GM12865 (cell line): ENCODE measurements at regions not wholly inside any gene's neighbourhood (a gene's known extent, or its start where the extent isn't known, plus 50 kb on each side); places are given as distances from the start of the nearest gene placed in this dataset.

ENCODE experiments used
- DNase-seq: peaks from one replicate; pipeline ENCODE4 v3.0.0; 2010; ENCODE audit warnings: low read depth
- H3K4me3 ChIP-seq: 2 replicates; pipeline ENCODE4 v1.5.1; 2011; ENCODE audit warnings: mild to moderate bottlenecking, low read depth, low read length, control low read depth
- TF ChIP-seq, protein P1 (sequence below): IDR thresholded peaks from 2 replicates; pipeline ENCODE4 v1.5.1; 2011; ENCODE audit warnings: low read length, control low read depth, low read depth, inconsistent platforms; ENCODE audit not compliant: insufficient read depth; ENCODE audit errors: missing control alignments

DNA sequence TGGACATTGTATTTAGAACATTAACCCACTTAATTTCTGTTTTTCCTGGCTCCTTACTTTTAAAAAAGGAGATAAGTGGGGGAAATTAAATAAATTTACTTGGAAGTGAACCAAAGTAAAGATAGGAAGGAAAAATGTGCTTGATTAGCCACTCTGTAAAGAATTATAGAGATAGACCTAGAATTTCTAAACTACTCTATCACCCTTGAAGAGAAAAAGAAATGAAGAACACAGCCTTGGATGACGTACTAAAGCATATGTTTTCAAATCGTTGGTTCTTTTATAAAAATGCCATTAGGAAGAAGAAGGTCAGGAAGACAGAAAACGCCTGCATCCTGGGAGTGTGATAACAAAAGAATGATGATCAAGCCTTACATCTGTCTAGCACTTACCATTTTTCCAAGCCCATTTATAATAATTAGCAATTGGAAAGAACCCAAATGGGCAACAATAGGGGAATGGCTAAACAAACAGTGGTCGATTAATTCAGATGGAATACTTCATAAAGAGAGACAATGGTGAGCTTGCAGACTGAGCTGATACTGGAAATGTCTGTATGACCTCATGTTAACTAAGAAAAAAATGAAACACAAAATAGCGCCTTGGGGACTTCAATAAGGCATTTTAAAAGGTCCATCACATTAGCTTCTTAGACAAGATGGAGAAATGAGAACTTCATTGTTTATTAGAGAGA, 81.0 kb upstream of the LRRC55 start:
- no peak for DNase-seq
- H3K4me3 ChIP-seq, result no peak overlapping the region
- TF ChIP-seq, protein P1, sequence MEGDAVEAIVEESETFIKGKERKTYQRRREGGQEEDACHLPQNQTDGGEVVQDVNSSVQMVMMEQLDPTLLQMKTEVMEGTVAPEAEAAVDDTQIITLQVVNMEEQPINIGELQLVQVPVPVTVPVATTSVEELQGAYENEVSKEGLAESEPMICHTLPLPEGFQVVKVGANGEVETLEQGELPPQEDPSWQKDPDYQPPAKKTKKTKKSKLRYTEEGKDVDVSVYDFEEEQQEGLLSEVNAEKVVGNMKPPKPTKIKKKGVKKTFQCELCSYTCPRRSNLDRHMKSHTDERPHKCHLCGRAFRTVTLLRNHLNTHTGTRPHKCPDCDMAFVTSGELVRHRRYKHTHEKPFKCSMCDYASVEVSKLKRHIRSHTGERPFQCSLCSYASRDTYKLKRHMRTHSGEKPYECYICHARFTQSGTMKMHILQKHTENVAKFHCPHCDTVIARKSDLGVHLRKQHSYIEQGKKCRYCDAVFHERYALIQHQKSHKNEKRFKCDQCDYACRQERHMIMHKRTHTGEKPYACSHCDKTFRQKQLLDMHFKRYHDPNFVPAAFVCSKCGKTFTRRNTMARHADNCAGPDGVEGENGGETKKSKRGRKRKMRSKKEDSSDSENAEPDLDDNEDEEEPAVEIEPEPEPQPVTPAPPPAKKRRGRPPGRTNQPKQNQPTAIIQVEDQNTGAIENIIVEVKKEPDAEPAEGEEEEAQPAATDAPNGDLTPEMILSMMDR, result no peak

DNA sequence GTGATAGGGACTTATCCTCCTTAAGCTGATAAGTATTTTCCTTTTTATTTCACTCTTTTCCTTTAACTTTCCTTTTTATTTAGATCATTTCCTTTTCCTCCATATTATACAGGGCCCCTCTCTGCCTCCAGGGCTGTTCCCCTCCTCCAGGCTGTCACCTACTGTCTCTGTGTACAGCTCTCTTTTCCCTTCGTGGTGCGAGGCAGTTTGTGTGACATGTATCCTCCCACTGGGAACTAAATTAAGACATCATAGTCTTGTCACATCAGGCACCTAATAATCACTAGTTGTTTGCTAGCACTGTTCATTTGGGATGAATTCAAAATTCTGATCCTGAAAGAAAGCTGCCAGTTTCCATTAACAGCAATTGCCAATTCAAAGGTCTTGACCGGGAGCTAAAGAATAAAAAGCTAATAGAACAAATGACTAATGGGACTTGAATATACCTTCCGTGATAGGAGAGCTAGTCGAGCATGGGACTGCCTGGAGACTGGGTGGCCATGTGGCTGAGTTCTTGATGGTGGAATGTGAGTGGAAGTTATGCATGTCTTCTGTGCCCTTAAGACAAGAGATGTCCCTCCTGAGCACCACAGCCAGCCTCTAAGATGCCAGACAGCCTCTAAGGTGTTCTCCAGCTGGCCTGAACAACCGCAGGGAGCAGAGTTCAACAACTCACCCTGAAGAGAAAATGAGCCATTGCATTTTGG, 77.7 kb upstream of the LRRC55 start:
- TF ChIP-seq, protein P1, result no peak
- no peak for DNase-seq
- H3K4me3 ChIP-seq, result no peak overlapping the region

DNA sequence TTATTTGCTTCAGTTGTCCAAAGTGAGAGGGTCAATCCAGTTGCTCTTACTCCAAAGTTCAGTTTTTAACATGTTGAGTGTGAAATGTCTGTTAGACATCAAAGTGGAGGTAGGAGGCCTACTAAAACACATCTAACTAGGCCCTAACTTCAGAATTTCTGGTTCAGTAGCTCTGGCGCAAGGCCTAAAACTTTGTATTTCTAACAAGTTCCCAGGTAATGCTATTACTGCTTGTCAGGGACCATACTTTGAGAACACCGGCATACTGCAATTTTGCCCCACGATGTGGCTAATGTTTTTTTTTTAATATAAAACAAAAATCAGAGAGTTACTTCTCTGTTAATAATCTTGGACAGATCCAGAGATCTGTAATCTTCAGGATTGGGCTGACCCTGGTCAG, 72.4 kb upstream of the LRRC55 start:
- TF ChIP-seq, protein P1, result no peak
- DNase-seq, result no peak
- no peak overlapping the region for H3K4me3 ChIP-seq

DNA sequence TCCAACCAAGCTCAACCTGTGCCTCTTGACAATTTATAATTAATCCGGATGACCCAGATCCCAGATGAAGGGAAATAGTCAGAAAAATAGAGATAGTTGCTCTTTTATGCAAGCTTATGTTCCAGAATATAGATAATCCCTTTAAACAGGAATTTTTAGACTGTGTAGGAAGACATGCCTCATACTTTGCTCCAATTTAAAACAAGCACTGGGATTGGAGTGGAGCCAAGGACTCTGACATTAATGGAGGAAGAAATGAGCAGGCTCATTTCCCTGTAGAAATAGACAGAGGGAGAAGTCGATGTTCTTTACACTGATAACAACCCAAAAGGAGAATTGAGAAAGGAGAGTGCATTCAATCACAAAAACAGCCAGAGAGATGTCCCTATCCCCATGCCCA, 70.1 kb upstream of the LRRC55 start:
- no peak for DNase-seq

DNA sequence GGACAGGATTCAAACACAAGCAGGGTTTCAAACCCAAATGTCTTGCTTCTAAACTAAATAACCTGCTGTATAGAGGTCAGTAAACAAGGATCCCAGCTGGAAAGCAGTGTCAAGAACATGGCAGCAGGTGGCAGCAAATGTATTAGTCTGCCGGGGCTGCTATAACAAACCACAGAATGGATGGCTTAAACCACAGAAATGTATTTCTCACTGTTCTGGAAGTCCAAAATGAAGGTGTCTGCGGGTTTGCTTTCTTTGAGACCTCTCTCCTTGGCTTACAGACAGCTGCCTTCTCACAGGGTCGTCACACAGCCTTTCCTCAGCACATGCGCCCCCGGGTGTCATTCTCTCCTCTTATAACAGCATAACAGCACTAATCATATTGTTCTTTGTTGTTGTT, 65.1 kb upstream of the LRRC55 start:
- TF ChIP-seq, protein P1, result peak; percentile 44
- DNase-seq, result peak; percentile 48
- no peak overlapping the region for H3K4me3 ChIP-seq

More for the DNA sequence above, 70.1 kb upstream of the LRRC55 start:
- H3K4me3 ChIP-seq, result no peak overlapping the region
- TF ChIP-seq, protein P1, result no peak

DNA sequence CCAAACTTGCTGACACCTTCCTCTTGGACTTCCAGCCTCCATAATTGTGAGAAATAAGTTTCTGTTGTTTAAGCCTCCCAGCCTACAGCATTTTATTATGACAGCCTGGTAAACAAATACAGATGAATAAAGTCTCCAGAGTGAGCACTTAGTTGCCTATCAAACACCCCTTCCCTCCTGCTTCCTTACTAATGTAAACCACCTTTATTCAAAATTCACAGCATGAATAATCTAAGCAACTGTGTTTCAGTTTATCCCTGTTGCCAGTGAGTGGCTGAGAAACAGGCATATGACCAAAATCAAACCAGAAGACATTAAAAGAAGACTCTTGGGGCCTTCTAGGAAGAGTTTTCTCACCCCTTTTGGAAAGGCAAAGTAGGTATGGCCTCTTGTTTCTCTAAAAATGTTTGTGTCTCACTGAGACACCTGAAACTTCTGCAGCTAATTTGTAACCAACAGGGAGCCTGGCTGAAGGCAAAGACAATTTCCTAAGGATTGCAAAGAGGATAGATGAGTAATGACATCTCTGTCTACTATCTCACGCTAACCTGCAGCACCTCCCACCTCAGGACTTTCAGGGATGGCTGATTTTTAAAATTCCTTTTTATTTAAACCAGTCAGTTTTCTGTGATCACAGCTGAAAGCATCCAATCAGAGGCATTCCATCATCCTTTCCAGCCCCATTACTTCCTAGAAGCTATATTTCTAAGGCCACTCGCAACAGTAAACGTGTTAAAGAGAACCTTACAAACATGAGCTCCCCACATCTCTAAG, 61.4 kb upstream of the LRRC55 start:
- no peak overlapping the region for H3K4me3 ChIP-seq
- TF ChIP-seq, protein P1, result no peak
- DNase-seq, result no peak
